GM21526 (cell line): ENCODE measurements at regions not wholly inside any gene's neighbourhood (a gene's known extent, or its start where the extent isn't known, plus 50 kb on each side); places are given as distances from the start of the nearest gene placed in this dataset.

Experiments used
- ATAC-seq: cut with Tn5 transposase; IDR thresholded peaks from one replicate; pipeline ENCODE4 v1.9.1; 2021; ENCODE audit warnings: moderate library complexity; ENCODE audit not compliant: unreplicated experiment, low FRiP score

DNA sequence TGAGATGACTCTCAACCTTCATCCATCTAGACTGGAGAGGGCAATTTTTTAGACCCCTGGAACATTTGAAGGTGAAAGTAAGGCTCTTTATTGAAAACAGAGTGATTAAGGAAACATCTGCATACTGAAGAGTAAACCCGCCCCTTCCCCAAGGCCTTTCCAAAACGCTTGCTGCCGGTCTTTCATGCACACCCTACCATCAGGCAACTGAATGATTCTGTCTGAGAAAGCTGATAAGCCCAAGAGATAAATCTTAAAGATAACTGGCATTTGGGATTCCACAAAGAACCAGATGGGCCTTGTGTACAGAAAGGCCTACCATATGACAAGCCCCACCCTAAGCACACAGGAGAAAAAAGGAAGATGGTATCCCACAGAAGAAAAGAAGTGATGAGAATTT lies 54.4 kb upstream of the PIK3R1 start:
- ATAC-seq: no peak

DNA sequence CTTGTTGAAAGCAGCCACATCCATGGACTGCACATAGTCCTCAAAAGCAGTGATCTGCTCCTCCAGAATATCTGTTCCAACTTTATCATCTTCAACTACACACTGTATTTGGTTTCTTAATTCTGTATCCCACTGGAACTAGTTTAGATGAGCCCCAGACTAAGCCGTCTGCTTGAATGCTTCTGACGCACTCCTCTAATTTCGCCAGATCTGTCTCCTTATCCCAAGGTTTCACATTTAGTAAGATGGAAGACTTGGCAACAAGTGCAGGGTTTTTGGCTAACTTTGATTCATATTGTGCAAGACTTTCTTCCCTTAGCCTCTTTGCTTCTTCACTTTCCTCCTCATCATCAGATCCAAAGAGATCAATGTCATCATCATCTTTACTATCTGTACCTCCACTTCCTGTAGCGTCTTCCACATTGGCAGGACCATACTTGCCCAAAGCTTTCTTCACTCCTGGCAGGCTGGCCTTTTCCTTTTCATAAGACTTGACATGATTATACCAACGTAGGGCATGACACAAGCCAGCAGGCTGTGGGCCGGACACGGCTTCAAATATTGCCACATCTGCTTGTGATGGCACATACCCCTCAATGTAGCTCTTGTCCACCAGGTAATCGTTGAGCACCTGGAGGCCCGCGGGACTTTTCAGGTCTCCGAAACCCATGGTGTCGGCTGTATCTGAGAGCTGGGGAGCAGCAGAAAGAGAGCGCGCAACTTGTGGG lies 56.2 kb upstream of the PIK3R1 start:
- ATAC-seq: no peak

DNA sequence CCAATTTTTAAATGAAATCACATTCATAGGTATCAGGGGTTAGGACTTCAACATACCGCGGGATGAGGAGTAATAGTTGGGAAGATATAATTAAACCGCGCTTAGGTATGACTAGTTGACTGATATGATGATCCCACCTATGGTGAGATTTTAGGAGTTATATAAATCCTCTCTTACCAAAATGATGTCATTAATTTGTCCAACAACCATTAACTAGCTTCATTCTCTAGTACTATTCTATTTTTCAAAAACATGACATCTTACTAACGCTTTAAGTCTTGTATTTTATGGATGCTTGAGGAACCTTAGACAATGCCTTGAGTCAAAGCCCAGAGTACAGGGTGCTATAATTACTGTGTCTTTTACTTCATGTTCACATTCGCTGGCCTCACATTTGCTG lies 59.6 kb upstream of the PIK3R1 start:
- no peak for ATAC-seq

DNA sequence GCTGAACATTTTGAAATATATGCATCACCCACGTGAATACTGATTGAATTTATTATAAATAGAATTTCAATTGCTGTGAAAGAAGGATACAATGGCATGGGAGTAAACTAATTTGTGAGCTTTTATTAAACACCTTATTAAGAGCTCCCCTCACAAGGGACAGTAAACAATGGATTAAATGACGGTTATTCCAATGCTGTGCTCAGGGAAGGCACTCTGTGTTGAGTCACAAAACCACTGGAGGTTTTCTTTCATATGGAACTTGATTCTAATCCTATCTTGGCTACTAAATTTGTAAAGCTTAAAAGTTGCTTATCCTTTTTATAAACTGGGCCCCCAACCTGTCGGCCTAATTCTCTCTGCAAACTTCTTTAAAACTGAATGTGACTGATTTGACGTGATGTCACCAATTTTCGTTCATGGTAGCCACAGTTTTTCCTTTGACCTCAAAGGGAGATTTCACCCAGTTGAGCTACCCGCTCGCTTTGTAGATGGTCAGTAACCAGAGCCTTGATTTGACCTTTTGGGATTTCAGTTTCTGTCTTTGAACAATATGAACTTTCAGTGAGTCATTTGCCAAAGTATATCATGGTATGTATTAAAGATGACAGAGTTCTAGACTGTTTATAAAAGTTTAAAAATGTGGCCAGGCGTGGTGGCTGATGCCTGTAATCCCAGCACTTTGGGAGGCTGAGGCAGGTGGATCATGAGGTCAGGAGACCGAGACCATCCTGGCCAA lies 61.3 kb upstream of the PIK3R1 start:
- ATAC-seq: no peak

DNA sequence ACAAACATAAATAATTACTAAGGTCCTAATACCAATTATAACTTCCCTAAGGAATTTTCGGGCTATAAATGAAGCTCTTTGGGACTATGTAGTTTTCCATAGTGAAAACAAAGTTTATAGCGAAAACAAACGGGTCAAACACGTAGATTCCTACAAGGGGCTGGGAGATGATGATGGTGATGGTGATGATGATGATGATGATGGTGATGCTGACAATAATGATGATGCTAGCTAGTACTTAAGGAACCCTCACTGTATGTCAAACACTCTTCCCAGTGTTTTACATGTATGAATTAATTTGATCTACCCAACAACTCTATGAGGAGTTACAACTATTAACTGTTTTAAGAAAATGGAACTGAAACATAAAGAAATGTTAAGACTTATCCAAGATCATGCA lies 63.7 kb upstream of the PIK3R1 start:
- ATAC-seq: no peak

DNA sequence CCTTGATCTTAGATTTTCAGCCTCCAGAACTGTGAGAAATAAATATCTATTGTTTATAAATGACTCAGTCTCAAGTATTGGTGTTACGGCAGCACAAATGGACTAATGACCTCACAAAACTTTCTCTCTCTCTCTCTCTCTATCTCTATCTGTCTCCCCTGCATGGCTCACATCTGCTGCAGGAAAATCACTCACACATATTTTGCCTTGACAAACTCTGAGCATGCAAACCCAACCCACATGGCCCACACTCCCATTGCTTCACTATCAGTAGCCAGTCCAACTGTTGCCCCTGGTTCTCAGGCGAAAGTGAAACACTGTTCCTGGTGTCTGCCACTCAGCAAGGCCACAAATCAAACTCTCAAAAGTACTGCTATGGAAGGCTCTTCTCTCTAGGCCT lies 66.4 kb upstream of the PIK3R1 start:
- no peak for ATAC-seq

DNA sequence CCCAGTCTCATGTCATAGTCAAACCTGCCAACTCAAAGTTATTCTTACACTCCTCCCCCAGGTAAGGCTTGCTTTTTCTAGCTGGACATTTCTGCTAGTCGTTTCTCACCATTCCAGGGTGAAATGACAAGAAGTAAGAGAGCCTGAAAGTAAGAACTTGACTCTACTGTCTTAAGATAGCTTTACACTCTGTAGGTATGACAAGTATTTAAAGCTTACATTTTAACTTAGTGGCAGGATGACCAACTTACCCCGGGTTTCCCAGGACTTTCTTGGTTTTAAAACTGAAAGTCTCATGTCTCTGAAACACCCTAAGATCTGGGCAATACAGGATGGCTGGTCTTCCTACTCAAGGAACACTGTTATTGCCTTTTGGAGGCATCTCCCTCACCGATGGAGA lies 67.5 kb upstream of the PIK3R1 start:
- peak; percentile 35 for ATAC-seq

DNA sequence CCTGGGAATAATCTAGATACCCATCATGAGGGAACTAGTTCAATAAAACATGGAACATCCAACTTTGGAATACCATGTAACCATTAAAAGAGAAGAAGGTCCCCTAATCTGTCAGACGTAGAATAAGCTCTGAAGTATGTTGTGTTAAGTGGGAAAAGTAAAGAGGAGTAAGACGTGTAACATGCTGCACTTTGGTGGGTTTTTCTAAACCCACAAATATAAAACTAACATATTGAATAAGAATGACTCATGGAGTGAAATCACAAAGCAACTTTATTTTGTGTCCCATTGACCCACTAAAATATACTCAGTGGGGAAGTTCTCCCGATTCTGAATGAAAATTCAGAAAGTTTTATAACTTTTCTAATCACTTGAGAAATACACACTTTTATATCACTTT lies 67.9 kb upstream of the PIK3R1 start:
- ATAC-seq: no peak

DNA sequence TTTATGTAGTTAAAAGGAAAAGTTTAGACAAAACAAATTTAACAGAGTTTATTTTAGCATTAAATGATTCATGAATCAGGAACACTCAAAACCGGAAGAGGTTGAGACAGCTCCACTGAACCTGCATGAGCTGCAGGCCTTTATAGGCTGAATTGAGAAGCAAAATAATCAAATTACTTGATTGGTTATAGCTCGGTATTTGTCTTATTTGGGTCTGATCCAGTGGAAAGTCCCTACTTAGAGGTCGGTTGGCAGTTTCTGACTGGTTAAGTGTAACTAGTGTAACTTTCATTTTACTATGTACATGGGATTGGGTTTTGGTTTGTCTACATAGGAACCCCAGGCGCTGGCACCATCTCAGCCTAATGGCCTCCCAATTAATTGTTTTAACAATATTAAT lies 74.1 kb upstream of the PIK3R1 start:
- peak; percentile 45 for ATAC-seq

DNA sequence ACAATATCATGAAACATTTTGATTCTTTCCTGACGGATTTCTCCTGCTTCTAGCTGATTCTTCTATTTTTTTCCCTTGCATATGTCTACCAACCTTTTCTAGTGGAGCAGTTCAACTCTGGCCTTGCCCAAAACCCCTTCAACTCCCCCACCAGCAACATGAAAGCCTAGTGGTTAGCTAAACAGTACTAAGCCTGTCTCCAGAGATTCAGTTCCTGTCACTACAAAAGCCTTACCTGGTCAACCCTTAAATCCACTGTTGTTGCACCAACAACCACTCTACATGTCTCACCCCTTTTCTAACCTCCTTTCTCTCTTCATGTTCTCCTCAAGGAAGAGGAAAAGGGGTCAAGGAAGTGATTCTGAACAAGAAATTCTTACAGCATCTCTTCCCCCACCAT lies 74.8 kb upstream of the PIK3R1 start:
- ATAC-seq: peak; percentile 52

DNA sequence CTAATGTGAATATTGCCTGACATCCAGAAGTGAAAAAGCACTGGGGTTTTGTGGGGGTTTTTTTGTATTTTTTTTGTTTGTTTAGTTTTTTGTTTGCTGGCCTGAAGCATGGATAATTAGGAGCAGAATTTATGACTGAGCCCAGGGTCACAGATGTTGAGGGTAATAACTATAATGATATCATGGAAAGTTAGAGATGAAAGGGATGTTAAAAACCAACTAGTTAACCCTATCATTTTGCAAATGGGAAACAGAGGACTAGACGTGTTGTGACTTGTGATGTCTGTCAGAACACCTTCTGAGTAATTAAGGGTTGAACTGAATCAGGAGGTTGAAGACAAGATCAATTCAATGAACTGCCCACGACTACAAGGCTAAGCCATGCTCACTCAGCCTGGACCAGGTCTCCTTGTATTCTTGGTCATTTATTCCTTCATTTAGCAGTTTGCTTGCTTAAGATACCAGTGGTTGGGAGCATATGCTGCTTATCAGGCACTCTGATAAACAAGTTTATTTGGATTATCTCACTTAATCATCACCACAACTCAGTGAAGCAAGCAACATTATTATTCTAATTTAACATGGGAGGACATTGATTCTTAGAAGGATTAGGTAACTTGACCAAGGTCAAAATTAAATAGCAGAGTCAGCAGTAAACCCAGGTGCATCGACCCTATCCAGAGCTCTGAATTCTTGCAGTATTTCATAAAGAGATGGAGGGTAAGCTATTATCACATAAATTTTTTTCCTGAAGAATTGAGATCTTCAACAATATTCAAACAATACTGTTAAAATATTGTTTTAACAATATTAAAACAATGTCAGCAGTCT lies 75.7 kb upstream of the PIK3R1 start:
- no peak for ATAC-seq

DNA sequence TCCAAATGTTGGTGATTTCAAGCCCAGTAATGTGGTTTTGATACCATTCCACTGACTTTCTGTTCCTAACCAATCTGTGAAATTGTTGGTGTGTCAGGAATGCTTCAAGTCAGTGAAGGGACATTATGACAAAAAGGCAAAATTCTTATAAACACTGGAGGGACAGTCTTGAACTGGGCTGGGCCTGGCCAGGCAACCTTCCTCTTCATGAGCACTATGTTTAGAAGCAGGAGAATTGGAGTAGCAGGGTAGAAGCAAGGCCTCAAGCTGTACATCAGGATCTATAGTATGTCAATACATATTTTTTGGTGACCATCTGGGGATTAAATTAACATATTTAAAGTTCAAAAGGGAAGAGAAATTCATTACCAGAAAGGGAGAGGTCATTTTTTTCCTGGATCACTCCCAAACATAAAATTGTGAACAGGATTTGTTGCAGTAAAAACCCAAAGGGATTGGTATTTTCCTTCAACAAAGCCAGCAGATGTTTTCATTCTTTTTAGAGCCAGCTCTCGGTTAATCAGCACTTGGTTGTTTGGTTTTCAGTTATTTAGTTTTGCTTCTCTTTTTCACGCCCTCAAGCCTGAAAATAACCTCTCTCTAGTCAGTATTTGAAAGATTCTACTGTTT lies 77.9 kb upstream of the PIK3R1 start:
- no peak for ATAC-seq

DNA sequence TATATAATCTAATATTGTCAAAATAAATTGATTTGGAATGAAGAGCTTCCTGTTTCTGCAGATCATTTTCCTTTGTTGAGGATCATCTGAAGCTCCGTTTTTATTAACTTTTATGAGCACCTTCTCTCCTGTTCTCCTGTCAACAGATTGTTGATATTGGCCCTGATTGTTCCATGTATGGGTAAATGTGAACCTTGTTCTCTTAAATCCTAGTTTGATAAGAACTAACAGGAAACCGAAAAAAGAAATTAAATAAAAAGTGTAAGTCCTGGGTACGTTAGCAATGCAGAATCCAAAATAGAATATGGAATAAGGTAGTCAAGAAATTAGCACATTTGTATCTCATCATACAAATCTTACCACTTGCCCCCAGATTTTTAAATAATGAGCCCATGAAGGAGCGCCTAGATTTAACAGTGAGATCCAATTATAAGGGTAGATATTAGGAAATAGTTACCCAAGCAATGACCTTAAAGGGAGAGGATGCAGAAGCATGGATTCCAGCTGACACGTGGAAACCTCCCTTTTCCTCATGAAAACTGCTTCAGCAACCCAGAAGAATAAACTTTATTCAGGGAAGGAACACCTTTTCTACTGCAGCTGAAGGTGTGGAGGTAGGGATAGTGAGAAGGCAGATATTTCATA lies 80.8 kb upstream of the PIK3R1 start:
- ATAC-seq: no peak

DNA sequence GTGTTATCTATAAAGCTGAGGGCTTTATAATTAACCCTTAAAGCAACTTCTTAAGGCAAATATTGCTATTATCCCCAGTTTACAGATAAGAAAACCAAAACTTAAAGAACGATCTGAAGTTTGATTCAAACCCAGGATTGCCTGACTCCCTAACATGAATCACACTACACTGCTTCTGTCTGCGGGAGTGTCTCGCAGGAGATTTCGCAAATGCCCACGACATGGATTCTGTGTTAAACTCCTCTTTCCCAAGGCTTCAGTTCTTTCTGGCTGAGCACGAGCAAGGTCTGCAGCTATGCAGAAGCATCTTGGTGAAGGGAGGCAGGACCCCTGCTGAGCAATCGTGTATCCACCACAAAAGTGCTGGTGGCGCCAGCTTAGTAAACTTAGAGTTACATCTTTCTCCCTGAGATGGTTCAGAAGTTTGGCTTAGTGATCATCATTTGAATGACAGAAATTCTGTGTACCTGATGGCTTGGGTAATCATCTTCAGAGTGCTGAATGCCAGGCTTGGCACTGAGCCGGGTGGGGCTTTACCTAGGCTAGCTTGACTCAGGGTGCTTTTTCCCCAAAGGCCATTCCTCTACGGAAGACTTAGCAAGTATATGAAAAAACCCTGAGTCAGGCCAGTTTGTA lies 81.4 kb upstream of the PIK3R1 start:
- no peak for ATAC-seq

DNA sequence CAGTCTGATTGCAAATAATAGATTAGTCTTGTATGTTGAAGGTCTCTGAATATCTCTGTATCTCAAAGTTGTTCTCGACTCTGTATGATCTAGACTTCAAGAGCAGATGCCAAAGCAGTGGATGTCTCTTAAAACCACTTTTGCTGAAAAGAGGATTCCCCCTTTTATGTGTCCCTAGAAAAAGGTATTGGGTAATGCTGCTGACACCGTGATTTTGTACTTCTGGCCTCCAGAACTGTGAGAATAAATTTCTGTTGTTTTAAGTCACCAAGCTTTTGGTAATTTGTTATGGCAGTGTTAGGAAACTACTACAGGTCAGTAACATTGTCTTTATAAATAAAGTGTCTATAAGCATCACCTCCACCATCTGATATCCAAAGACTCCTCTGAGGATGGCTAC lies 85.3 kb upstream of the PIK3R1 start:
- ATAC-seq: no peak

DNA sequence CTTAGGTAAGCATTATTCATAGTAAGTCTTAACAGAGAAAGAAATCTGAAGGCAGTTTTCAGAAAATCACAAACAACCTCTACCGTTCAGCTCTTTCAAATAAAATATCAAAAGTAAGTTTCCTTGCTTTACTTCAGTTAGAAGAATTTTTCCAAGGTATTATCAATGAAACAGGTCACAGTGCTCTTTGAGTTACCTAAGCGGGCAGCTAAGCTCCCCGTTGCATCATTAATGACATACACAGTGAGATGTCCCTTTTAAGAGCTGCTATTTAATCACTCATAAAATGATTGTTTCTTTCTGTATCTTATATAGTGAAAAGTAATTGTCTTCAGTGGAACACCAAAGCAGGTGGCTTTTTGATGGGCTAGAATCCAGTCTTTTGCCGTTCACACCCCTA lies 86.2 kb upstream of the PIK3R1 start:
- no peak for ATAC-seq

DNA sequence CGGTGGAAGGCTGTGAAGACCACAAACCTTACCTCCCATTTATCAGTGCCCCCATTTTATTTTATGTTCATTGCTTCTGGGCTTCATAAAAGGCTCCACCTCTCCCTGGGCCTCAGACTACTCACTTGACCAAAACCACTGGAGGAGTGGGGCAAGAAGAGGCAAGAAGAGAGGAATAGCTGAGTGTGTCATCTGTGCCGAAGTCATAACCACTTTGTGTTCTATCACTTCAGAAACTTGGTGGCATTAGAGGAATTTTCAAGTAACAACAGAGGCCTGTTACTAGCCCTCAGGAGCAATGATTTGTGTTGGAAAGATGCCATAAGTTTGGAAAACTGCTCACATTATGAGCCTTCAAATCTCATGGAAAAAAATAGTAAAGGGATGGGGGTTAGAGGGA lies 88.7 kb upstream of the PIK3R1 start:
- no peak for ATAC-seq

DNA sequence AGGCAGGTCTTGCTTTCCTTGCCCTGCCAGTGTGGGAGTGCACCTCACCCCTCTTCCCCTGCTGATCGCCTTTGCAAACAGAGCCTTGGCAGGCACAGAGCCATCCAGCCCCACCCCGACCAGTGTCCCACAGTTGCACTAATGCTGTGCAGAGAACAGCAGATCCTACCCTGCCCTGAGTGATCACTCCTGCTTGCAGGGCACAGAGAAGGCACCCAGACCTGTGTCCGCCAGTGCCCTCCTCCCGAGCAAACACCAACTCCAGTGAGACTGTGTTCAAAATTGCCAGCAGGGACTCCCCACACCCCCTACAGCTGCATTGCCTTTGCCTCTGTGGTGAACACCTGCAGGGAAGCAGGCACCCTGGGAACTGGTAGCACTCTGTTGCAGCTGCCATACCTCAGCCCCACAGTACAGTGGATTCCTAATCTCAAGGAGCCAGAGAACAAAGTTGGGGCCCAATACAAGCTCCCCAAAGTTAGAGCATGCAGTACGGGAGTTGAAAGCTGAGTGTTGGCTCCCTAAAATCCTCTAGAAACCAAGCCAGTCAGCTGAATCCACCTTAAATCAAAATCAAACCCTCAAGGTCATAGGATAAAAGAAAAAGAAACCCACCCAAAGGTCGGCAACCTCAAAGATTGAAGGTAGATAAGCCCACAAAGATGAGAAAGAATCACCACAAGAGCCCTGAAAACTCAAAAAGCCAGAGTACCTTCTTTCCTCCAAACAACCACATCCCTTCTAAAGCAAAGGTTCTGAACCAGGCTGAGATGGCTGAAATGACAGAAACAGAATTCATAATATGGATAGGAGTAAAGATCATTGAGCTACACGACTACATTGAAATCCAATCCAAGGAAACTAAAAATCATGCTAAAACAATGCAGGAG lies 92.9 kb upstream of the PIK3R1 start:
- no peak for ATAC-seq

DNA sequence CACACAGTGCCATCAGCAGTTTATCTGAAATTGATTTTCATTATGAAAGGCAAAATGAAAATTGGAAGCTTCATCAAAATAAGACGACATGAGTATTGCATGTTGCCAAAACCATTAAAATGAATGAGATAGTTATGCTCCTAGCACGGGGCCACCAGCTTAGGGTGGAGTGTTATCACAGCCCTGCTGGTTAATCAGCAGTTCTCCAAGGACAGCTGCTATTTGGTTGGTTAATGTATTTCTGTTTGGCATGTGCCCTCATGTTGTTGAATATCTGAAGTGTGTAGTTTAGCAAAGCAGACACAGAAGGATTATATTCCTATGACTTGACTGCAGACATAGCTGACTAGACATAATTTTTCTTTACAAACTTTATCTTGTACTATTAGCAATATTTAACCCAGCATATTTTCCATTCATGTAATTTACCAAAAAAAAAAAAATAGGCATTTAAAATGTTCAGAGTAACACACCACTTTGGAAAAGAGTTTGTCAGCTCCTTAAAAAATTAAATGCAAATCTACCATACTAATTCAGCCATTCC lies 98.6 kb upstream of the PIK3R1 start:
- ATAC-seq: no peak
